ENCODE measurements at regions not wholly inside any gene's neighbourhood (a gene's known extent, or its start where the extent isn't known, plus 50 kb on each side); places are given as distances from the start of the nearest gene placed in this dataset.
"Not testable (repeated sequence)": the region's sequence is repeated elsewhere in the genome, so short reads cannot be mapped to it uniquely, and the experiment has no call there.

DNA sequence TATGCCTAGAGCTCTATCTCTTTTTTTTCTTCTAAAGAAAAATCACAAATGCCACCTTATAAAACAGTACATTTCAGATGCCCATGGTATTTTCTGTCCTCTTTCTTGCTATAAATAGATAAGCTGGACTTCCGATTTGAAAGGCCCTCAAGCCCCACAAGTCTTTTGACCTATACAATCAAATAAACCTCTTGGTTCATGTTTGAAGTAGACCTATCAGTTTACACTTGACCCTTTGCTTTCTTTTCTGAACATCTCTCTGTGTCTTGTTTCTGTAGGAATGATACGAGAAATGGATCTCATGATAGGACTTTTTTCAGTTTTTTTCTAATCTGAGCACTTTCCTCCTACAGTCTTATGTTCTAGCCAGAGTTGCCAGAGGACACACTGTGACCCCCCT, 327.2 kb downstream of the SOX9 start:
- DNase-seq (ENCODE audit: low spot score): no peak

GRCh38 chr17:72452286-72453173, 331.7 kb downstream of the SOX9 start:
- no peak for DNase-seq (ENCODE audit: low spot score)

GRCh38 chr17:72454342-72454741, 333.5 kb downstream of the SOX9 start:
- no peak for DNase-seq (ENCODE audit: low spot score)

DNA sequence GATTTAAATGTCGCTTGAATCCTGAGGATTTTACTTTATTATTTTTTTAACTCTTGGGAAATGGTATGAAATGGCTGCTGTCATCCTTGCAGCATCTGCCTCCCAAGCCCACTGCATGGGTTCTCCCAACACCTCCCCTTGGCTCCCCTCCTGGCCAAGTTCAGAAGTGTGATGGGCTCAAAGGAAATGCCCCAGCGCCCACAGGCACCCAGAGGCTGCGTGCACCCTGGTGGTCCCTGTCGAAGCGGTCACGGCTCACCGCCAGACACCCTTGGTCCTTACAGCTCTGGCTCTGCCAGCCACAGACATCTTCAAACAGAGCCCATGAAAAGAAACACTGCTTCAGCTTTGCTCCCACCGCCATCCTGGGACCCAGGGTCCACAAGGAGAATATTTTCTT, 334.7 kb downstream of the SOX9 start:
- DNase-seq (ENCODE audit: low spot score): no peak

DNA sequence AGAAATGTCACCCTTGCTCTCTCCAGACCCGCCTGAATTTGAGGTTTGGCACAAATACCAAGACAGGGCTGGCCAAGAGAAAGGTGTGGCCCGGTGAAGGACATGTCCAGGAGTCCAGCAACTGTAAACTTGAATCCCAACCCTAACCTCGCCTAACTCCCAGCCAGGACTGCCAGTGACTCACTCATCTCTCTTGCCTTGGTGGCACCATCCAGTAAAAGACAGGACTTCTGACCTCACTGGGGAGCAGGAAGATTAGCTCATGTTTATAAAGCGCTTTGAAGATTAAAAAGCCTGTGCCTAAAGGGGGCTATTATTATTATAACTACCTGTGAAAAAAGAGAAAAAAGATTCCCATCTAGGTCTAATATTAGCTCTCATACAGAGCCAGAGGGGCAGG, 335.3 kb downstream of the SOX9 start:
- DNase-seq (ENCODE audit: low spot score): no peak

GRCh38 chr17:72457712-72458111, 336.9 kb downstream of the SOX9 start:
- no peak for DNase-seq (ENCODE audit: low spot score)

DNA sequence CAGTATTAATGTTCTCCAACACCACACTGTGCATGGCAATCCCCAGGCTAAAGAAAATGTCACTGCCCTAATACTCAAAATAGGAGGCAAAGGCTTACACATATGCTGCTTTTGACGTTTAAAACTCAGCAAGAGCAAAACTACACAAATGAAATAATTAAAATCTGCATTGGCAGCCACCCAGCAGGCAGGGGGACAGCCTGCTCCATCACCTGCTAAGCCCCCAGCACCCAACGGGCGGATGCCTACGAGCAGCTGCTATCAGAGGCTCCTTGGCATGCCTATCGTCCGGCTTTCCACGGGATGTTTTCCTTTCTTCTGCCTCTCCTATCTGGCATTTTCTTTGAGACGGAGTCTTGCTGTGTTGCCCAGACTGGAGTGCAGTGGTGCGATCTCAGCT, 337.5 kb downstream of the SOX9 start:
- no peak for DNase-seq (ENCODE audit: low spot score)

DNA sequence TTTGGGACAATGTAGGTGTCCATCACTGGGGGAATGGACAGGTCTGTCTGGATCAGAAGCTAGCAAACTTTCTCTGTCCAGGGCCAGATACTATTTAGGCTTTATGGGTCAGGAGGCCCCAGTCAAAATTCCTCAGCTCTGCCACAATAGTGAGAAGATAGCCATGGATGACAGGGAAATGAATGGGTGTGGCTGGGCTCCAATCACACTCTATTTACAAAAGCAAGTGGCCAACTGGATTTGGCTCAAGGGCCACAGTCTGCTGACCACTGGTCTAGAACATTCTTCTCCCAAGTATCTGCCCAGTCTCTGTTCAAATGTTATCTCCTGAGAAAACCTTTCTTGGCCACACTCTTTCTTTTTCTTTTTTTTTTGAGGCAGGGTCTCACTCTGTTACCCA, 339.9 kb downstream of the SOX9 start:
- DNase-seq (ENCODE audit: low spot score): no peak

GRCh38 chr17:72461757-72462156, 340.9 kb downstream of the SOX9 start:
- no peak for DNase-seq (ENCODE audit: low spot score)

DNA sequence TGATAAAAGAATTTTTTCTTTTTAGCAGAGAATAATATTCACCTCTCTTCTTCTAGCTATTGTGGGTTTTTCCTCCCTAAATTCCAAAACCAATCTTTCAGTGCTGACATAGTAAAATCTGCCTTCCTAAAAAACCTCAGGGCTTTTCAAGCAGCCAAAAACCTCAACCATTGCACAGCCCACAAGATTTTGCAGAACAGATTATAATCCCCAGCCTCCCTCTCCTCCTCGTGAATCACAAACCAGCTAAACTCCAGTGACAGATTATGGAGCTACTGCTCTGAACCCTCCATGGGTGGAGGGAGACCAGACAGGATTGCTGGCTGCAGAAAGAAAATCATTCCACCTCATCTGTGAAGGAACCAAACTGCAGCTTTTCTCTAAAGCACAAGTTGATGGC, 341.6 kb downstream of the SOX9 start:
- no peak for DNase-seq (ENCODE audit: low spot score)

GRCh38 chr17:72462814-72463213, 342.0 kb downstream of the SOX9 start:
- no peak for DNase-seq (ENCODE audit: low spot score)

DNA sequence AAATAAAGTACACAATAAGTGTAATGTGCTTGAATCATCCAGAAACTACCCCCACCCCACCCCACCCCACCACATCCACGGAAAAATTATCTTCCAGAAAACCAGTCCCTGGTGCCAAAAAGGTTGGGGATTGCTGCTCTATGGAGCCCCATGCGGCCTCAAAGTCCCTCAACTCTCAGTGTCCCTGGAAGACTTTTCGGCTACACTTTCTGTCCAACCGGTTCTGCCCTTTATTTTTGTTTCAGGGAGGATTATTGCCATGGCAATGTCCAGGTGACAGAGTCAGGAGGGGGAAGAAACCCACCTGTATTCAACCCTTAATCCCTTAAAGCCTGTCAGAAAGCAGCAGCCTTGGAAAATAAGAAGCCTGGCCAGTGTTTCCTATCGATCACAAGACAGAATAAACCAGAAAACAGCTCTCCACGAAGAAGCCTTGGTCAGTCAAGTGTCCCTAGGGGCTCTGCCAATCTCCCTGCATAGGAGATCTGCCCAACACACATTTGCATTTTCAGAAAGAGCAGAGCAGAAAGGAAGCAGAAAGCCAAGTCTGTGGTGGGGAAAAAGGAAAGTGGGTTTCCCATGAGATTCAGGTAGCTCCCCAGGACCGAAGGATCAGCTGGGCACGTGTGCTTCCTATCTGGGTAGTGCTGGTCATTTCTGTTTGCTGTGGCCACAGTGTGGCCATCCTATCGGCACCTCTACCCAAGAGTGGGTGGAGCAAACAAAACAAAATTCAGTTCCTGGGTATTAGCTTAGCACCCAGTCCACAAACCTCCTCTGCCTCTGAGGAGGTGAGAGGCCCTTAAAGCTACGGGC, 342.7 kb downstream of the SOX9 start:
- no peak for DNase-seq (ENCODE audit: low spot score)

GRCh38 chr17:72464221-72464620, 343.4 kb downstream of the SOX9 start:
- not testable (repeated sequence) for DNase-seq (ENCODE audit: low spot score)

DNA sequence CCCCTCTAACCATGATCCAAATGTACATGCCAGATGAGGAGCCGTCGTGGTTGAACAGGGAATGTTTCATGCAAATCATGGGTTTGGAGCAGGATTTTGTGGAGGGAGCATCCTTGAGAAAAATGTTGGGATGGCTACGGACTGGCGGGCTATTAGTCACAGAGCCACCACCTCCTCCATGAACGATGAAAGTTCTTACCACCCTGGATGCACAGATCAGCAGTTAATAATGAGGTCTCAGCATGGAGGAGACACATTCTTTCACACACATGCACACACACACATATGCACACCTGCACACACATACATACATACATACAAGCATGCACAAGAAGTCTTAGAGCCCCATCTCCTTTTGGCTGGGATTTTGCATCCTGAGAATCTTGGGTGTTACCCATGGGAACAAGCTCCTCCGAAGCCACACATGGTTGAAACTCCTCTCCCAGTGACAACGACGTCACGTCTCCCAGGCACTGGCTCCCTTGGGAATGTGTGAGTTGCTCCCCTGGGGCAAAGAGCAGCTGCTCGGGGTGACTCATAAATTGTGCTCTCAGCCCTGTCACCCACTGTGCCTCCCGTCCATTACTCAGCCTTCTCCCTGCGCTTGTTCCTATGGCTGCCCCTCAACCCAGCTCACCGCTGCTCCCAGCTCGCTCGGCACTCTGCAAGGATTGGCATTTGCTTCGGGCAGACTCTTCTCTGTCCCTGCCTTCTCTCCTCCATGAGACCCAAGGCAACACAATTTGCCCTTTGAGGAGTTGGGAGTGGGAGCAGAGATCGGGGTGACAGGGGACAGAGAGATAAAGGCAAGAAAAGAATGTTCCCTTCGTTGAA, 344.6 kb downstream of the SOX9 start:
- DNase-seq (ENCODE audit: low spot score): no peak

GRCh38 chr17:72466199-72466598, 345.4 kb downstream of the SOX9 start:
- DNase-seq (ENCODE audit: low spot score): no peak

DNA sequence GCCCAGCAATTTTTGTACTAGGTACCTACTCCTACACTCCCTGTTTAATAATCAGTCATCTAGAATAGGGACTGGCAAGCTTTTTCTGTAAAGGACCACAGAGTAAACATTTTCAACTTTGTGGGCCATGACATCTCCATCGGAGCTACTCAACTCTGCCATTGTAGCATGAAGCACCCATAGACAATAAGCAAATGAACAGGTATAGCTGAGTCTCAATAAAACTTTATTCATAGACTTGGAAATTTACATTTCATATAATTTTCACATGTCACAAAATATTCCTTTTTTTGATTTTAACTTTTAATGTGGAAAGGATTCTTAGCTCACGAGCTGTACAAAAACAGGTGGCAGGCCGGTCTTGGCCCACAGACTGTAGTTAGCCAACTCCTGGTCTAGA, 345.8 kb downstream of the SOX9 start:
- no peak for DNase-seq (ENCODE audit: low spot score)

GRCh38 chr17:72467841-72468653, 347.2 kb downstream of the SOX9 start:
- no peak for DNase-seq (ENCODE audit: low spot score)

- no peak for DNase-seq (ENCODE audit: low spot score)
These were observed 348.0 kb downstream of the SOX9 start for GRCh38 chr17:72468841-72469240.

- no peak for DNase-seq (ENCODE audit: low spot score)
These were observed 349.4 kb downstream of the SOX9 start for GRCh38 chr17:72470121-72470705.

DNA sequence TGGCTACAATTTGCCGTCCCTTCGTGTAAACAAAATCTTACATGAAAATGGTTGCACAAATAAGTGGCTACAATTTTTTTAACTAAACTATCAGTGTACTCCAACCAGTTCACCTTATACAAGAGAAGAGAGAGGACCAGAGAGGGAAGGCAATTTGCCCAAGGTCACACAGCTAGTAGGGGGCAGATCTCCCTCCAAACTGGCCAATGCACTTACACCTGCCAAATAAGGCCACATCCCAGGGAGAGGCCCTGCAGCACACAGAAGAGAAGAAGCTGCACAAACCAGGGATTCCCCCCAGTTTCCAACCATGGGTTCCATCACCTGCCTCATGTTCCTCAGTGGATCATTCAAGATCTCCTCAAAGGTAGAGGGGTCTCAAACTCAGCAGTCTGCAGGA, 349.9 kb downstream of the SOX9 start:
- DNase-seq (ENCODE audit: low spot score): no peak

DNA sequence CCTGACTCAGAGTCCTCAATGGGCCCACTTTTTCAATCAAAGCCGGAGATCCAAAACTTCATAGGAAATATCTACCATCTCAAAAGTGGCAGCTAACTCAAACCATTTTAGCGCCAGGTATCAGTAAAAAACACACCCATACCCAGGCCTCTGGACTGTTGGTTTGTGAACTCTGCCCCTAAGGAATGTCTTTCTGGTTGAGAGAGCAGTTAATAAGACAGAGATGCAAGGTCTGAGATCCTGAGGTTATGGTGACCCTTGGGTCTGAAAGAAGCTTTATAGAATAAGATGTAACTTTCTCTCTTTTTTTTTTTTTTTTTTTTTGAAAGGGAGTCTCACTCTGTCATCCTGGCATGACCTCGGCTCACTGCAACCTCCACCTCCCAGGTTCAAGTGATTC, 350.5 kb downstream of the SOX9 start:
- DNase-seq (ENCODE audit: low spot score): no peak

Data from putamen (tissue), 1 donor.